Upper lobe of left lung (tissue), 6 donors: ENCODE measurements at regions not wholly inside any gene's neighbourhood (a gene's known extent, or its start where the extent isn't known, plus 50 kb on each side); places are given as distances from the start of the nearest gene placed in this dataset.

ENCODE experiments used
- ATAC-seq, 2 donors: fragments of 200-7000 bp; cut with Tn5 transposase; one replicate each; pipeline ENCODE4 v1.9.1; 2022; ENCODE audit warnings: mild to moderate bottlenecking in 2 of 2, moderate library complexity in 2 of 2; ENCODE audit not compliant: low FRiP score in 2 of 2
- DNase-seq, 2 donors: peaks; one replicate each; pipeline ENCODE4 v3.0.0-alpha.2; 2019 to 2020
- H3K27ac ChIP-seq, 4 donors: fragments of 200-600 bp; sonication (generic); one replicate each; pipeline ENCODE4 v1.5.1; 2016 to 2019
- H3K27me3 ChIP-seq, 4 donors: fragments of 200-600 bp; sonication (generic); one replicate each; pipeline ENCODE4 v1.5.1; 2017 to 2019
- H3K36me3 ChIP-seq, 4 donors: fragments of 200-600 bp; sonication (generic); one replicate each; pipeline ENCODE4 v1.5.1; 2016 to 2019
- H3K4me1 ChIP-seq, 4 donors: fragments of 200-600 bp; sonication (generic); one replicate each; pipeline ENCODE4 v1.5.1; 2018 to 2019
- H3K4me3 ChIP-seq, 4 donors: fragments of 200-600 bp; sonication (generic); one replicate each; pipeline ENCODE4 v1.5.1; 2017 to 2019; ENCODE audit warnings: mild to moderate bottlenecking in 2 of 4, moderate library complexity in 1 of 4
- H3K9me3 ChIP-seq, 4 donors: fragments of 200-600 bp; sonication (generic); one replicate each; pipeline ENCODE4 v1.5.1; 2018 to 2019
- CTCF ChIP-seq, 6 experiments: fragments of 450-650 bp in 4 of 6; fragments of 200-600 bp in 2 of 6; sonication (generic) in 2 of 6; IDR thresholded peaks; one replicate each; pipeline ENCODE4 v1.5.1; 2016 to 2019; ENCODE audit warnings: antibody characterized with exemption in 6 of 6
- EP300 ChIP-seq, 4 donors: sonication (generic); formaldehyde crosslinking; IDR thresholded peaks; one replicate each; pipeline ENCODE4 v1.5.1; 2017; ENCODE audit warnings: antibody characterized with exemption in 4 of 4, control low read depth in 2 of 4
- POLR2A ChIP-seq, 4 donors: fragments of 450-650 bp; IDR thresholded peaks; one replicate each; pipeline ENCODE4 v1.5.1; 2016 to 2017; ENCODE audit warnings: antibody characterized with exemption in 4 of 4, mild to moderate bottlenecking in 2 of 4
- POLR2AphosphoS5 ChIP-seq, 2 donors: sonication (generic); formaldehyde crosslinking; IDR thresholded peaks; one replicate each; pipeline ENCODE4 v1.5.1; 2017; ENCODE audit warnings: antibody characterized with exemption in 2 of 2
- WGBS, 2 donors: methylation state at CpG; one replicate each; pipeline ENCODE4 v1.1.5; 2017 to 2018; 5-methylcytosine and 5-hydroxymethylcytosine counted together
- donor health status: DM: no; HTN: no; CAD: no; lungs with moderate emphysema.
- donor health status: DM: no; HTN: yes; CAD: no; lungs with severe emphysema.

GRCh38 chr20:60667641-60668040, 584.4 kb upstream of the CDH4 start:
- H3K27ac ChIP-seq = no peak overlapping the region

DNA sequence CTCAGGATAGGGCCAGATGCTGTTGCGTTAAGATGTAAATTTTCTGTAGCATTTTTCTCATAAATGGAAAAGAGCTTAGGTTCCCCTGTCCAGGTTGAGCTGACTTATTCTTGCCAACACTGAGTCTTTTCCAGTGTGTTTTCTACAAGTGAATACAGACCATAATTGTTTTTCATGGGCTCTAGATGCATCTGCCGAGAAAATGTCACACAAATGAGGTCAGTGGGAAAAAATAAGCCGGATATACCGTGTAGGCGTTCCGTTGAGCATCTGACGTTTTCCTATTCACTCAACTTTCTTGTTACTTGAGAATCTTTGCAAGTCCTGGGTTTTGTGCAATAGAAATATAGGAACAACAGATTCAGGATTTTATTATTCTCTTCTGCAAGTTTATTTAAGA, 582.9 kb upstream of the CDH4 start:
- DNase-seq (no peak), ATAC-seq (no peak)
- WGBS, 2 donors = 90 to 91% methylated on average over 7 of the region's 7 CpGs
- Histone ChIP-seq H3K36me3 (no peaks in the 10 kb centered on the region), H3K4me1 (no peaks in the 10 kb centered on the region), H3K4me3 (no peak overlapping the region), H3K9me3 (no peaks in the 10 kb centered on the region), H3K27ac (no peak overlapping the region), H3K27me3 (no peaks in the 10 kb centered on the region)
- TF ChIP-seq POLR2AphosphoS5 (IDR thresholded peaks at IDR 0.05) (no peak), EP300 (IDR thresholded peaks at IDR 0.05) (no peak), CTCF (IDR thresholded peaks at IDR 0.05) (no peak), POLR2A (IDR thresholded peaks at IDR 0.05) (no peak)

More at GRCh38 chr20:60667641-60668040, 584.4 kb upstream of the CDH4 start:
- DNase-seq = no peak
- Histone ChIP-seq H3K4me1 (no peaks in the 10 kb centered on the region), H3K9me3 (no peaks in the 10 kb centered on the region), H3K4me3 (no peak overlapping the region), H3K36me3 (no peaks in the 10 kb centered on the region), H3K27me3 (no peaks in the 10 kb centered on the region)
- no peak for TF ChIP-seq POLR2A (IDR thresholded peaks at IDR 0.05)
- TF ChIP-seq CTCF (IDR thresholded peaks at IDR 0.05) = no peak
- no peak for TF ChIP-seq EP300 (IDR thresholded peaks at IDR 0.05)
- TF ChIP-seq POLR2AphosphoS5 (IDR thresholded peaks at IDR 0.05) = no peak
- no peak for ATAC-seq
- 70 to 78% methylated on average over 6 of the region's 6 CpGs for WGBS, 2 donors

- no peak overlapping the region for H3K4me3 ChIP-seq
- DNase-seq (no peak), ATAC-seq (no peak)
- H3K4me1 ChIP-seq = peaks cover 0 to 3% (median 0%) of the 10 kb centered on the region in 4 donors
- no peak overlapping the region for H3K27ac ChIP-seq
- TF ChIP-seq EP300 (IDR thresholded peaks at IDR 0.05) (no peak), POLR2A (IDR thresholded peaks at IDR 0.05) (no peak)
- no peaks in the 10 kb centered on the region for H3K27me3 ChIP-seq
- H3K36me3 ChIP-seq = no peaks in the 10 kb centered on the region
- no peaks in the 10 kb centered on the region for H3K9me3 ChIP-seq
These were observed 576.0 kb upstream of the CDH4 start for GRCh38 chr20:60676011-60676410.

DNA sequence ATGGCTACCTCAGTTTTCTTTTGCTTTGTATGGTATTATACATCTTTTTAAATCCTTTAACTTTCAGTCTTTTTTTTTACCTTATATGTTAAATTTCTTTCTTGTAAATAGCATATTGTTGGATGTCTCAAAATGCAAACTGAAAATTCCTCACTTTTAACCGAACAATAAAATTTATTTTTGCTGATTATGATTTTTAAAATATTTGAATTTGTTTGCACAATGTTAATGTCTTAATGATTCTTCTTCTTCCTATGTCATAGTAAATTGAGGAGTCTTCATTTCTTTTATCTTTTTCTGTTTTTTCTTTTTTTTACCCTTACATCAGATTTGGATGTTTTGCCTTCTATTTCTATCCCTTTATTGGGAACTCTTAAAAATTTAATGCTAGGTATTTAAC, 574.2 kb upstream of the CDH4 start:
- Histone ChIP-seq H3K4me3 (no peak overlapping the region), H3K4me1 (peaks cover 0 to 3% (median 0%) of the 10 kb centered on the region in 4 donors), H3K36me3 (no peaks in the 10 kb centered on the region), H3K27me3 (no peaks in the 10 kb centered on the region), H3K27ac (no peak overlapping the region), H3K9me3 (no peaks in the 10 kb centered on the region)
- no peak for TF ChIP-seq POLR2AphosphoS5 (IDR thresholded peaks at IDR 0.05)
- no peak for TF ChIP-seq CTCF (IDR thresholded peaks at IDR 0.05)
- 85 to 93% methylated on average over 1 of the region's 1 CpG for WGBS, 2 donors
- ATAC-seq = no peak
- no peak for DNase-seq

GRCh38 chr20:60680554-60680953, 571.5 kb upstream of the CDH4 start:
- Histone ChIP-seq H3K27ac (no peak overlapping the region), H3K9me3 (no peaks in the 10 kb centered on the region), H3K4me3 (no peak overlapping the region), H3K36me3 (no peaks in the 10 kb centered on the region), H3K4me1 (peaks cover 0 to 3% (median 0%) of the 10 kb centered on the region in 4 donors), H3K27me3 (no peaks in the 10 kb centered on the region)
- WGBS, 2 donors = 59 to 68% methylated on average over 6 of the region's 6 CpGs
- DNase-seq (no peak), ATAC-seq (no peak)
- TF ChIP-seq EP300 (IDR thresholded peaks at IDR 0.05) (no peak), POLR2A (IDR thresholded peaks at IDR 0.05) (no peak), POLR2AphosphoS5 (IDR thresholded peaks at IDR 0.05) (no peak), CTCF (IDR thresholded peaks at IDR 0.05) (no peak)
